ENCODE measurements at regions not wholly inside any gene's neighbourhood (a gene's known extent, or its start where the extent isn't known, plus 50 kb on each side); places are given as distances from the start of the nearest gene placed in this dataset.

- no peak for TF ChIP-seq NANOG (IDR thresholded peaks at IDR 0.05; ENCODE audit: borderline replicate concordance)
- TF ChIP-seq EZH2phosphoT487 (IDR thresholded peaks at IDR 0.05; ENCODE audit: unreplicated experiment) = no peak
- TF ChIP-seq, protein P1, sequence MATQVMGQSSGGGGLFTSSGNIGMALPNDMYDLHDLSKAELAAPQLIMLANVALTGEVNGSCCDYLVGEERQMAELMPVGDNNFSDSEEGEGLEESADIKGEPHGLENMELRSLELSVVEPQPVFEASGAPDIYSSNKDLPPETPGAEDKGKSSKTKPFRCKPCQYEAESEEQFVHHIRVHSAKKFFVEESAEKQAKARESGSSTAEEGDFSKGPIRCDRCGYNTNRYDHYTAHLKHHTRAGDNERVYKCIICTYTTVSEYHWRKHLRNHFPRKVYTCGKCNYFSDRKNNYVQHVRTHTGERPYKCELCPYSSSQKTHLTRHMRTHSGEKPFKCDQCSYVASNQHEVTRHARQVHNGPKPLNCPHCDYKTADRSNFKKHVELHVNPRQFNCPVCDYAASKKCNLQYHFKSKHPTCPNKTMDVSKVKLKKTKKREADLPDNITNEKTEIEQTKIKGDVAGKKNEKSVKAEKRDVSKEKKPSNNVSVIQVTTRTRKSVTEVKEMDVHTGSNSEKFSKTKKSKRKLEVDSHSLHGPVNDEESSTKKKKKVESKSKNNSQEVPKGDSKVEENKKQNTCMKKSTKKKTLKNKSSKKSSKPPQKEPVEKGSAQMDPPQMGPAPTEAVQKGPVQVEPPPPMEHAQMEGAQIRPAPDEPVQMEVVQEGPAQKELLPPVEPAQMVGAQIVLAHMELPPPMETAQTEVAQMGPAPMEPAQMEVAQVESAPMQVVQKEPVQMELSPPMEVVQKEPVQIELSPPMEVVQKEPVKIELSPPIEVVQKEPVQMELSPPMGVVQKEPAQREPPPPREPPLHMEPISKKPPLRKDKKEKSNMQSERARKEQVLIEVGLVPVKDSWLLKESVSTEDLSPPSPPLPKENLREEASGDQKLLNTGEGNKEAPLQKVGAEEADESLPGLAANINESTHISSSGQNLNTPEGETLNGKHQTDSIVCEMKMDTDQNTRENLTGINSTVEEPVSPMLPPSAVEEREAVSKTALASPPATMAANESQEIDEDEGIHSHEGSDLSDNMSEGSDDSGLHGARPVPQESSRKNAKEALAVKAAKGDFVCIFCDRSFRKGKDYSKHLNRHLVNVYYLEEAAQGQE (IDR thresholded peaks at IDR 0.05; ENCODE audit: unreplicated experiment) = no peak
- TF ChIP-seq, protein P2, sequence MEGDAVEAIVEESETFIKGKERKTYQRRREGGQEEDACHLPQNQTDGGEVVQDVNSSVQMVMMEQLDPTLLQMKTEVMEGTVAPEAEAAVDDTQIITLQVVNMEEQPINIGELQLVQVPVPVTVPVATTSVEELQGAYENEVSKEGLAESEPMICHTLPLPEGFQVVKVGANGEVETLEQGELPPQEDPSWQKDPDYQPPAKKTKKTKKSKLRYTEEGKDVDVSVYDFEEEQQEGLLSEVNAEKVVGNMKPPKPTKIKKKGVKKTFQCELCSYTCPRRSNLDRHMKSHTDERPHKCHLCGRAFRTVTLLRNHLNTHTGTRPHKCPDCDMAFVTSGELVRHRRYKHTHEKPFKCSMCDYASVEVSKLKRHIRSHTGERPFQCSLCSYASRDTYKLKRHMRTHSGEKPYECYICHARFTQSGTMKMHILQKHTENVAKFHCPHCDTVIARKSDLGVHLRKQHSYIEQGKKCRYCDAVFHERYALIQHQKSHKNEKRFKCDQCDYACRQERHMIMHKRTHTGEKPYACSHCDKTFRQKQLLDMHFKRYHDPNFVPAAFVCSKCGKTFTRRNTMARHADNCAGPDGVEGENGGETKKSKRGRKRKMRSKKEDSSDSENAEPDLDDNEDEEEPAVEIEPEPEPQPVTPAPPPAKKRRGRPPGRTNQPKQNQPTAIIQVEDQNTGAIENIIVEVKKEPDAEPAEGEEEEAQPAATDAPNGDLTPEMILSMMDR (conservative IDR thresholded peaks at IDR 0.05; ENCODE audit: low read depth in 2 of 2) = no peak
- no peak for TF ChIP-seq ZNF331 (CRISPR knock-in tag; IDR thresholded peaks at IDR 0.05; ENCODE audit: low read depth)
- TF ChIP-seq EZH2 (IDR thresholded peaks at IDR 0.05; ENCODE audit: low read depth, unreplicated experiment) = no peak
- no peak for TF ChIP-seq POLR2AphosphoS5 (IDR thresholded peaks at IDR 0.05; ENCODE audit: low read depth)
- TF ChIP-seq STAT1 (IDR thresholded peaks at IDR 0.05; ENCODE audit: unreplicated experiment) = no peak
- TF ChIP-seq ETS1 (IDR thresholded peaks at IDR 0.05) = no peak
- no peak for TF ChIP-seq CREB1 (CRISPR knock-in tag; IDR thresholded peaks at IDR 0.05; ENCODE audit: low read depth)
- no peak for TF ChIP-seq JUNB (IDR thresholded peaks at IDR 0.05; ENCODE audit: unreplicated experiment)
These were observed 122.6 kb upstream of the HS3ST2 start for GRCh38 chr16:22691335-22691734.
